ENCODE measurements at regions not wholly inside any gene's neighbourhood (a gene's known extent, or its start where the extent isn't known, plus 50 kb on each side); places are given as distances from the start of the nearest gene placed in this dataset.

- intact Hi-C loops (cut with micrococcal nuclease) = no loop called here
These were observed 190.0 kb upstream of the LINGO1 start for GRCh38 chr15:77822631-77823230.

DNA sequence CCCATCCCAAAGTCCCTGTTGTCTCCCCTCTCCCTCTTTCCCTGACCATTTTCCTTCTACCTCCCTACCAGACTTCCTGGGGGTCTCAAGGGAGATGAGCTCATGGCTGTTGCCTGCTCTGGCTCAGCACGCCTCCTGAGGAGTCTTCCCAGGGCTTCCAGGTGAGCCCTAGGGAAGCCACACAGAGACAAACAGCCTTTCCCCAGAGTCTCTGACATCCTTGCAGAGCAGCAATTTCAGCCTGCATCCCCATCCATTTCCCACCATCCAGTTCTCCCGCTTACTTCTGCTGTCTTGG lies 189.2 kb upstream of the LINGO1 start:
- intact Hi-C loops (cut with micrococcal nuclease) = no loop called here

- intact Hi-C loops (cut with micrococcal nuclease) = no loop called here
These were observed 188.7 kb upstream of the LINGO1 start for GRCh38 chr15:77821188-77821958.

DNA sequence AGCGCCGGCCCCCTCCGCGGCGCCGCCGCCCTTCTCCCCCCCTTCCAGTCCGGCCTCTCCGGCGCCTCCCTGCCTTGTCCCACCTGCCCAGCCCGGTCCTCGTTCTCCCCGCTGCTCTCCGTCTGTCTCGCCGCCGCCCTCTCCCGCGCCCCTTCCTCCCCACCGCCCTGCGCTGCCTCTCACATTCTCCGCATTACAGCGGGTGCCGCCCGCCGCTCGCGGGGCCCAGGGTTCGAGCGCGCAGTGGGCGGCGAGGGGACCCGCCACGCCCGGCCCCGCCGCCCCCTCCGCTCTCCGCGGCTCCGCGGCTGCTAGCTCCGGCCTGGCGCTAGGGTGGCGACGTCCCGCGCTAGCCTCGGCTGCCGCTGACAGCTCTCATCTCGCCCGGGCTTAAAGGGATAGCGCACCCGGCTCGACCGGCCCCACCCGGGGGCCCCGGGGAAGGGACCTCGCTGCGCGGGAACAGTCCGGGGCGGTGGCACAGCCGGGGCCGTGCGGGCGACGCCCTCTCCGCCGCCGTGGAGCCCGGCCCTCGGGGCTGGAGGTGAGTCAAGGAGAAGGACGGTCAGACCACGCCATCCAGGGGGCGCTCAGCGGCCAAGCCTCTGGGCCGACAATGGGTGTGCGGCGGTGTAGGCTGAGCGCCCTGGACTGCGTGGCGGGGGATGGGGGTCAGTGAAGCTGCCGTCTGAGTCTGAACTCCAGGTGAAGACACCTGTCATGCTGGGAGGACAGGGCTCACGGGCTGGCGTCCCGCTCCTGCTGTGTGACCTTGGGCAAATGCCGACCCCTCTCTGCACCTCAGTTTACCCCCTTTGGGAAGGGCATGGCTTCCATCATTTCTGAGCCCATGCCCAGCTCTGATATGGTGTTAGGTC lies 187.4 kb upstream of the LINGO1 start:
- intact Hi-C loops (cut with micrococcal nuclease) = no loop called here

DNA sequence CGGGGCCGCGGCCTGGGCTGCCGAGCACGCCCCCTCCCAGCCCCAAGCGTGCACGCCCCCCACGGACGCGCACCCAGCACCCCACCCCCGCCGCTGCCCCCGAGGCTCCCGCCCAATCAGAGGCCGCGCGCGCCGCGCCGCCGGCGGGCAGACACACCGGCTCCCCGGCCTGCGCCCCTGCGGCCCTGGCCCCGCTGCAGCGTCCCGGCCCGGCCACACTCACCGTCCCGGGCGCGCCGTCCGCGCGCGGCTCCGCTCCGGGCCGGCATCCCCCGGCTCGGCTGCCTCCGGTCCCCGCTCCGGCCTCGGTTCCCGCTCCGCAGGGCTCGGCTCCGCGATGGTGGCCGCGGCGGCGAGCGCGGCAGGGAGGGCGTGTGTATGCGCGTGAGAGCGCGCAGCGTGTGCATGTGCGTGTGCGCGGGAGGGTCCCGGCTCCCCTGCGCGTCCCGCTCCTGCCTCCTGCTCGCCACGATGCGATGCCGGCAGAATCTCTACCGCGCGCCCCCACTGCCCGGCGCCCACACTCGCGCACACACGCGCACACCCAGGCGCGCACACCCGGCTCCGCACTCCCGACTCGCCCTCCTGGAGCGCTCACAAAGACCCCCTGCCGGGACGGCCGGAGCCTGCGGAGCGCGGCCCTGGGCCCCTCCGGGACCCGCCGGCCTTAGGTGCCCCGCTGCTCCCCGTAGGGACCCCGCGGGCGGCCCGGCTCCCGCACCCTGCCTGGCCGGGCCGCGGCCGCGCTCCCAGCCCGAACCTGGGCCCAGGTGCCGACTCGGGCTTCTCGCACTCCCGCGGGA lies 186.5 kb upstream of the LINGO1 start:
- intact Hi-C loops (cut with micrococcal nuclease) = no loop called here

DNA sequence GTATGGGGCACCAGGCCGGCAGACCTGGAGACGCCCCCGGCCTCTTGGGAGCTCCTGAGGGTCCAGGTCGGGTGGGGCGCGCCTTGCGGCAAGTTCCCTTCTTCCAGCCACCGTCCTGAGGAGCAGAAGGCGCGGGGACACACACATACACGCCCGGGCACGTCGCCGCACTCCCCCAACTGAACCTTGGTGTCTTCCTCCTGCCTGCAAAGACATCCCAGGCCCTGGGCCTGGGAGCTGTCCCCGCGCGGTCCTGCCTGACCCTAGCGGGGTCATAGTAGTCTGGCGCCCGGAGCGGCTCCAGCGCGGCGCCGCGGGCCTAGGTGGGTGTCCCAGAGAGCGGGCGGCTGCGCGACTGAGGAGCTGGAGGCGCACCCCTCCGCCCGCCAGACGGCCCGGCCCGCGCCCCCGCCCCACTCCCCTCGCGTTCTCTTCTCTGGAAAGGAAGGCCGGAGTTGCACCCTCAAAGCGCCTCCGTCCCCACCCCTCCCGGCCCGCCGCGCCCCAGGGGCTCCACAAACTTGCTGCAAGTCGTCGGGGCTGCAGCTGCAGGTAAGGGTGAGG lies 185.9 kb upstream of the LINGO1 start:
- intact Hi-C loops (cut with micrococcal nuclease) = no loop called here

GRCh38 chr15:77817434-77817833 lies 184.7 kb upstream of the LINGO1 start:
- intact Hi-C loops (cut with micrococcal nuclease) = no loop called here

GRCh38 chr15:77816983-77817382 lies 184.3 kb upstream of the LINGO1 start:
- intact Hi-C loops (cut with micrococcal nuclease) = no loop called here

- intact Hi-C loops (cut with micrococcal nuclease) = no loop called here
These were observed 182.3 kb upstream of the LINGO1 start for GRCh38 chr15:77815015-77815414.

- intact Hi-C loops (cut with micrococcal nuclease) = no loop called here
These were observed 180.0 kb upstream of the LINGO1 start for GRCh38 chr15:77812664-77813063.

GRCh38 chr15:77811270-77811669 lies 178.6 kb upstream of the LINGO1 start:
- intact Hi-C loops (cut with micrococcal nuclease) = no loop called here

DNA sequence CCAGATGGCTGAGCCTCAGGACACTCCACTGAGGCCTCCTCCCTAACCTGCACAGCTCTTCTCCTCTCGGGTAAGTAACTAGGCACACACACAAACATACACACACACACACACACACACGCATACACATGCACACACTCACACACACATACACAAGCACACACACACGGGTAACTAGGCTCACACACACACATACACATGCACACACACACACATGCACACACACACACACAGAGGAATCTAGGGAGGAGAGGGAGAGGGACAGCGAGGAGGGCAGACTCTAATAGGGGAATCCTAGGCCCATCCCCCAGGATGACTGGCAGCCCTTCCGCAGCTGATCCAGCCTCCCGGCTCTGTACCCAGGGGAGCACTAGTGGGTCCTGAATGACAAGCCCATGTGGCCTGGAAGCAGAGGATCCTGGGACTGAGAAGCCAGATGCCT lies 177.4 kb upstream of the LINGO1 start:
- intact Hi-C loops (cut with micrococcal nuclease) = no loop called here

DNA sequence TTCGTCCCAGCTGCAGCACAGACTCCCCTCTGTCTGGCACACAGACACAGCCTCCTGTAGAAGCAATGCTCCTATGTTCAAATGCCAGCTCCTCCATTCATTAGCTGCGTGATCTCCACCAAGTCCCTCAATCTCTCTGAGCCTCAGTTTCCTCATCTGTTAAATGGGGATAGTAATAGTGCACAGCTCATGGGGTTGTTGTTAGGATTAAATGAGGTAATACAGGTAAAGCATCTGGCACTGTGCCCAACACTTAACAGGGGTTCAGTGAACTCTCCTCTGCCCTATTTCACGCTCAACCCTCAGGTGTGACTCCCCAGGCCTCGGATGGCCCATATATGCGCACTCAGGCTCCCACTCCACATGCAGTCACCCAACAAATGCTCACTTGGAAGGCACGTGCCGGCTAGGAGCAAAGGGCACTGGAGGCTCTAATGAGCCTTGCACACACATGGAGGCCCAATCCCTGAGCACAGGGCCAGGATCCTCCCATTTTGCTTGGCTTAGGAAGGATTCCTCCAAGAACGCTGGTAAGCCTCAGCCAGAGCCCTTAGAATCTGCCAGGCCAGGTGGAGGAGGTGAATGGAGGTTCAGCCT lies 176.0 kb upstream of the LINGO1 start:
- intact Hi-C loops (cut with micrococcal nuclease) = no loop called here

- intact Hi-C loops (cut with micrococcal nuclease) = no loop called here
These were observed 175.4 kb upstream of the LINGO1 start for GRCh38 chr15:77808075-77808474.

DNA sequence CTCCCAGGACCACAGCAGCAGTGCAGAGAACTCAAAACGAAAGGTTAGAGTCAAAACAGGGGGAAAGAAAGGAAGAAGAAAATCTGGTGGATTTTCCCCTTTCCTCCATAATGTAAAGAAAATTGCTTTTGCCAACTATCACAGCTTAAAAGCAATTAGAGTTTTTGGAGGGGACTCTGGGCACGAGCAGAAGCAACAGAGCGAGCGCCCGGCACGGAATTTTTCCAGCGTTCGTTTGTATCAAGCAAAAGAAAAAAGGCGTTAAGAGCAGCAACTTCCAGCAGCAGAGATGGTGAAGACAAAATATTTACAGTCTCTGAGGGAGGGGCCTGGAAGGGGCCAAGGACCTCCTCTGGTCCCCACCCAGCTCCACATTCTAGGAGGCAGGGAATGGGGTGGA lies 174.9 kb upstream of the LINGO1 start:
- intact Hi-C loops (cut with micrococcal nuclease) = no loop called here

- intact Hi-C loops (cut with micrococcal nuclease) = no loop called here
These were observed 174.4 kb upstream of the LINGO1 start for GRCh38 chr15:77807115-77807514.

DNA sequence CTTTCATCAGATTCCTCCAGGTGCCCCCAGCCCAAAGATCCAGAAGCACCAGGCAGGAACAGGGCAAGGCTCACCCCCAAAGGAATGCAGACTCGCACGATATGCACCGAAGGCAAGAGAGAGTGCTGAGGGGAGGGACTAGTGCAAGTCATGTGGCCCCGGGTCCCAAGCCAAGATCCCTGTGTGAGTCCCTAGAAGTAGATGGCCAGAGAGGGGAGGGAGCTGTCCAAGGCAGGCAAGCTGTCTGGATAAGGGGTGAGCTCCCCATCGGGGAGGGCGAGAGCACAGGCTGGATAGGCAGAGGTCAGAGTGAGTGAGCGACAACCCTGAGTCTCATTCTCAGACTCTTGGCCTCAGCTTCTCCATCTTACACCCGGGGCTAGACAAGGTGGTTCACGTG lies 171.5 kb upstream of the LINGO1 start:
- intact Hi-C loops (cut with micrococcal nuclease) = no loop called here

DNA sequence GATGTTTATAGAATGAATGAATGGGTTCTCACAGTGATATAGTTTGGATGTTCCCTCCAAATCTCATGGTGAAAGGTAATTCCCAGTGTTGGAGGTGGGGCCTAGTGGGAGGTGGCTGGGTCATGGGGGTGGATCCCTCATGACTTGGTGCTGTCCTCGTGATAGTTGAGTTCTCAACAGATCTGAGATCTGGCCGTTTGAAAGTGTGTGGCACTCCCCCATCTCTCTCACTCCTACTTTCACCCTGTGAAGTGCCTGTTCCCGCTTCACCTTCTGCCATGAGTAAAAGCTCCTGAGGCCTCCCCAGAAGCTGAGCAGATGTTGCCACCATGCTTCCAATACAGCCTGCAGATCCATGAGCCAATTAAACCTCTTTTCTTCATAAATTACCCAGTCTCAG lies 170.8 kb upstream of the LINGO1 start:
- intact Hi-C loops (cut with micrococcal nuclease) = no loop called here

GRCh38 chr15:77800305-77800704 lies 167.6 kb upstream of the LINGO1 start:
- intact Hi-C loops (cut with micrococcal nuclease) = no loop called here

DNA sequence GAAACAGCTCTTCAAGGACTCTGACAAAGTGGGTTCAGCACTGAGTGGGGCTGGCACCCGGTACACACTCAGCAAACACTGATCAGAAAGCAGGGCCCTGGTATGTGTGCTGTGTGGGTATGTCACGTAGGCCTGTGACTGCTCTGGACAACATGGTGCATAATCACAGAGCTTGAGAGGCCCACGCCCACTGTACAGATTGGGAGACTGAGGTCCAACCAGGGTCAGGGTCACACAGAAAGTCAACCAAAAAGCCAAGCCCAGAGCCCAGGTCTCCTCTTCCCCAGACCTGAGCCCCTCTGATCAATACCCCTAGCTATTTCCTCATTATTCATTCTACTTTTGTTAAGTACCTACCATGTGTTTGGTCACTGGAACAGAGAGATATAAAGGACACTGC lies 166.1 kb upstream of the LINGO1 start:
- intact Hi-C loops (cut with micrococcal nuclease) = no loop called here
